ENCODE measurements at regions not wholly inside any gene's neighbourhood (a gene's known extent, or its start where the extent isn't known, plus 50 kb on each side); places are given as distances from the start of the nearest gene placed in this dataset.

DNA sequence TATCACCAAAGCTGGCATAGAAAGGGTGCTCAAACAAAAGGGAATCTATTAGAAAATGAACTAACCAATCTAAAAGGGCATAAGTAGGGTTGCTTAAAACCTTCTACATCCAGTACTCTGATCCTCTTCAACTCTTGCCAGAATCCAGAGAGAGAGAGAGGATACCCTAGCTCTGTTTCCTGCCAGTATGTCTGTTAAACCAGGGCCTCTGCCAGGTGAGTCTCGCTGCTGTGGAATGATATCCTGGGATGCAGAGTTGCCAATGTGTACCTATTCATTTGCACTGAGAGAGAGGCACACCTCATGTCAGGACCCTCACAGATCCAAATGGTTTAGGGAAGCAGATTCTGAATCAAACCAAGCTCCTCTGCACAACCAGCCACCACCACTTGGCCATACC, 79.8 kb upstream of the DYNLRB2 start:
- no peak overlapping the region for H3K4me3 ChIP-seq
- ATAC-seq = no peak
- H3K36me3 ChIP-seq (ENCODE audit: insufficient read depth in 1 of 2, low read depth in 1 of 2) = no peaks in the 10 kb centered on the region
- no peak for DNase-seq
- H3K9me3 ChIP-seq = no peaks in the 10 kb centered on the region
- H3K27ac ChIP-seq = no peak overlapping the region
- H3K27me3 ChIP-seq (ENCODE audit: insufficient read depth in 3 of 3, low read length in 2 of 3) = no peaks in the 10 kb centered on the region
- H3K4me1 ChIP-seq = no peaks in the 10 kb centered on the region
- intact Hi-C loops (cut with DNase I) = no loop called here
- 67 to 83% (median 69%) methylated on average over 1 of the region's 1 CpG for WGBS, 3 donors
- TF ChIP-seq, protein P1, sequence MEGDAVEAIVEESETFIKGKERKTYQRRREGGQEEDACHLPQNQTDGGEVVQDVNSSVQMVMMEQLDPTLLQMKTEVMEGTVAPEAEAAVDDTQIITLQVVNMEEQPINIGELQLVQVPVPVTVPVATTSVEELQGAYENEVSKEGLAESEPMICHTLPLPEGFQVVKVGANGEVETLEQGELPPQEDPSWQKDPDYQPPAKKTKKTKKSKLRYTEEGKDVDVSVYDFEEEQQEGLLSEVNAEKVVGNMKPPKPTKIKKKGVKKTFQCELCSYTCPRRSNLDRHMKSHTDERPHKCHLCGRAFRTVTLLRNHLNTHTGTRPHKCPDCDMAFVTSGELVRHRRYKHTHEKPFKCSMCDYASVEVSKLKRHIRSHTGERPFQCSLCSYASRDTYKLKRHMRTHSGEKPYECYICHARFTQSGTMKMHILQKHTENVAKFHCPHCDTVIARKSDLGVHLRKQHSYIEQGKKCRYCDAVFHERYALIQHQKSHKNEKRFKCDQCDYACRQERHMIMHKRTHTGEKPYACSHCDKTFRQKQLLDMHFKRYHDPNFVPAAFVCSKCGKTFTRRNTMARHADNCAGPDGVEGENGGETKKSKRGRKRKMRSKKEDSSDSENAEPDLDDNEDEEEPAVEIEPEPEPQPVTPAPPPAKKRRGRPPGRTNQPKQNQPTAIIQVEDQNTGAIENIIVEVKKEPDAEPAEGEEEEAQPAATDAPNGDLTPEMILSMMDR (IDR thresholded peaks at IDR 0.05) = no peak

DNA sequence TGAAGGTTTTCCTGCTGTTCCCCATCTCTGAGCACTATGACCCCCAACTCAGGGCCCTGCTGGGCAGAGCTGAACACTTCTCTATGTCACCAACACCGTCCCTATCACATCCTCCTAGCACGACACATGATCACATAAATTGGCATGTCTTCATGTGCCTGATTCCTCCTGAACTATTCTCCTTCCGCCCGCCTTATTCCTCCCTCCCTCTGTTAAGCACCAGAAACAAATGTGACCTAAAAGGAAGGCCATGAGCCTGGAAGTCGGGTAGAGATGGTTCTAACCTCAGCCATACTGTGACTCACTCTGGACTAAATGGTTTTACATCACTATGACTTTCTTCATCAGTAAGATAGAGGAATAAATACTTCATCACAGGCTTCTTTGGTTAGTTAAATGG, 80.8 kb upstream of the DYNLRB2 start:
- Histone ChIP-seq H3K9me3 (no peaks in the 10 kb centered on the region), H3K27ac (no peak overlapping the region), H3K4me1 (no peaks in the 10 kb centered on the region), H3K36me3 (ENCODE audit: insufficient read depth in 1 of 2, low read depth in 1 of 2) (no peaks in the 10 kb centered on the region), H3K4me3 (no peak overlapping the region), H3K27me3 (ENCODE audit: insufficient read depth in 3 of 3, low read length in 2 of 3) (no peaks in the 10 kb centered on the region)
- intact Hi-C loops (cut with DNase I) = no loop called here
- TF ChIP-seq, protein P1 (IDR thresholded peaks at IDR 0.05) = no peak
- no peak for DNase-seq
- no peak for ATAC-seq
- WGBS, 3 donors = 52 to 55% (median 54%) methylated on average over 5 of the region's 5 CpGs

DNA sequence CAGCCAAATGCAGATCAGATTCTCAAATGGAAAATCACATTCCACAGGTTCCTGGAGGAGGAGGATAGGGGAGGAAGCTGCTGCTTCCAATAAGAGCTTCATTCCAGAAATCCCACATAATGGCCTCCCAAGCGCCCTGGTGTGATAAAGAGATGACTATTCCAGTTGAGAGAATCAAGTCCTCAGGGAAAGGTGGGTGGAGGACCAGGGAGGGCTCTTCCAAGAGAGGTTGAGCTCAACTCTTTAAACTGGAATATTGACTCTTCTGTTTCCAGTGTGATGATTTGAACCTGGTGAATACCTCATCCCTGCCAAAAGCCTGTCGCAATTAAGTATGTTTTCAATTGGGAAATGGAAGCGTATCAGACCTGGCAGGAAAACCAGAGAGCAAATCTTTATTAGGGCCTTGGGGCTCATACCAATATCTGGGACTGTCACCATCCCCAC, 81.4 kb upstream of the DYNLRB2 start:
- DNase-seq (no peak), ATAC-seq (peak in 2 of 4 donors; percentile 32 to 42)
- no peaks in the 10 kb centered on the region for H3K27me3 ChIP-seq (ENCODE audit: insufficient read depth in 3 of 3, low read length in 2 of 3)
- no peak overlapping the region for H3K4me3 ChIP-seq
- no peaks in the 10 kb centered on the region for H3K36me3 ChIP-seq (ENCODE audit: insufficient read depth in 1 of 2, low read depth in 1 of 2)
- no peaks in the 10 kb centered on the region for H3K9me3 ChIP-seq
- H3K4me1 ChIP-seq = no peaks in the 10 kb centered on the region
- intact Hi-C loops (cut with DNase I) = no loop called here
- 45 to 68% (median 48%) methylated on average over 3 of the region's 3 CpGs for WGBS, 3 donors
- no peak overlapping the region for H3K27ac ChIP-seq
- TF ChIP-seq, protein P1 (IDR thresholded peaks at IDR 0.05) = no peak

DNA sequence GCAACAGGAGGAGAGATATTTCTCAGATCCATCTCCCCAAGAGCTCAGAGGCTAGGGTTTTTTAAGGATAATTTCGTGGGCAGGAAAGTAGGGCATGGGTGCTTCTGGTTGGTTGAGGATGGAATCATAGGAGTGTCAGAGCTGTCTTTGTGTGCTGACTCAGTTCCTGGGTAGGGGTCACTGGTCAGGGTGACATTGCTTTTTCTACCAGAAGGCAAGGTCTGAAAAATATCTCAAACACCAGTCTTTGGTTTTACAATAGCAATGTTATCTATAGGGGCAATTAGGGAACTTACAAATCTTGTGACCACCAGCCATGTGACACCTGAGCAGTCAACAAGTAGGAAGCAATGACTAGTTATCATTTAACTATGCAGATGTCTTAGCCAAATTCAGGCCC, 82.9 kb upstream of the DYNLRB2 start:
- no peaks in the 10 kb centered on the region for H3K9me3 ChIP-seq

DNA sequence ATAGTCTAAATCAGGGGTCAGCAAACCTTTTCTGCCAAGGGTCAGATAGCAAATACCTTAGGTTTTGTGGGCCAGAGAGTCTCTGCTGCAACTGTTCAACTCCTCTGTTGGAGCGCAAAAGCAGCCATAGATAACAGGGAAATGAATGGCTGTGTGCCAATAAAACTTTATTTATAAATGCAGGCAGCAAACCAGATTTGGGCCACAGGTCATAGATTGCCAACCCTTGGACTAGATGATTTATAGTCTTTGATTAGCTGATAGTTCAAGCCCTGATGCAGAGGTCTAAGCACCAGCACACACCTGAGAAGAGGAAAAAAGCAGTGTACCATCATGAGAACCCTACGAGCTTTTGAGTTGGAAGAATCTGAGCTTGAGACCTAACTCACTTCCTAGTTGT, 86.0 kb upstream of the DYNLRB2 start:
- H3K27me3 ChIP-seq (ENCODE audit: insufficient read depth in 3 of 3, low read length in 2 of 3) = no peaks in the 10 kb centered on the region
- WGBS, 3 donors = 86 to 94% (median 89%) methylated on average over 2 of the region's 2 CpGs
- no peak overlapping the region for H3K27ac ChIP-seq
- H3K9me3 ChIP-seq = no peaks in the 10 kb centered on the region
- ATAC-seq (no peak), DNase-seq (no peak)
- H3K4me3 ChIP-seq = no peak overlapping the region
- TF ChIP-seq, protein P1 (IDR thresholded peaks at IDR 0.05) = no peak
- H3K4me1 ChIP-seq = no peaks in the 10 kb centered on the region
- no peaks in the 10 kb centered on the region for H3K36me3 ChIP-seq (ENCODE audit: insufficient read depth in 1 of 2, low read depth in 1 of 2)
- intact Hi-C loops (cut with DNase I) = no loop called here

More for the DNA sequence above, 82.9 kb upstream of the DYNLRB2 start:
- ATAC-seq = no peak
- intact Hi-C loops (cut with DNase I) = no loop called here
- H3K4me3 ChIP-seq = no peak overlapping the region
- 46 to 54% (median 49%) methylated on average over 1 of the region's 1 CpG for WGBS, 3 donors
- TF ChIP-seq, protein P1 (IDR thresholded peaks at IDR 0.05) = no peak
- H3K4me1 ChIP-seq = no peaks in the 10 kb centered on the region
- no peak overlapping the region for H3K27ac ChIP-seq
- no peaks in the 10 kb centered on the region for H3K36me3 ChIP-seq (ENCODE audit: insufficient read depth in 1 of 2, low read depth in 1 of 2)
- no peak for DNase-seq
- H3K27me3 ChIP-seq (ENCODE audit: insufficient read depth in 3 of 3, low read length in 2 of 3) = no peaks in the 10 kb centered on the region
